CD4-positive, alpha-beta T cell (primary cell): ENCODE measurements at regions not wholly inside any gene's neighbourhood (a gene's known extent, or its start where the extent isn't known, plus 50 kb on each side); places are given as distances from the start of the nearest gene placed in this dataset.

Experiments
- ATAC-seq: fragments of 200-7000 bp; cut with Tn5 transposase; one replicate; pipeline ENCODE4 v1.10.0; 2022; ENCODE audit warnings: mild to moderate bottlenecking; ENCODE audit not compliant: poor library complexity
- CTCF ChIA-PET: fragments of 350-600 bp; sonication (Branson Sonifier 250); formaldehyde crosslinking; loops from one replicate; lab custom pipeline; 2021; ENCODE audit warnings: antibody characterized with exemption, inconsistent platforms; lab: Charles Lee
- POLR2A ChIA-PET: fragments of 350-600 bp; sonication (Branson Sonifier 250); formaldehyde crosslinking; loops from one replicate; lab custom pipeline; 2021; ENCODE audit warnings: antibody characterized with exemption, inconsistent platforms; lab: Charles Lee
- DNase-seq, 14 experiments: peaks; one replicate each; pipeline ENCODE4 v3.0.0-alpha.2; 2013 to 2020; ENCODE audit warnings: mixed read lengths in 2 of 14
- H3K27ac ChIP-seq, 2 donors: one replicate each; pipeline versions ENCODE4 v1.5.1 to v1.7.0; 2013; ENCODE audit warnings: low read length in 2 of 2, low read depth in 1 of 2, mild to moderate bottlenecking in 1 of 2
- H3K27me3 ChIP-seq, 2 experiments: 1 replicate in 1 of 2; 2 replicates in 1 of 2; pipeline versions ENCODE4 v1.6.1 to v1.7.0; 2013; ENCODE audit warnings: low read length in 2 of 2, control low read depth in 1 of 2, mild to moderate bottlenecking in 1 of 2, moderate library complexity in 1 of 2; ENCODE audit not compliant: insufficient read depth in 2 of 2, control insufficient read depth in 1 of 2
- H3K36me3 ChIP-seq: one replicate; pipeline ENCODE4 v1.6.1; 2013; ENCODE audit warnings: low read length, control low read depth; ENCODE audit not compliant: insufficient read depth
- H3K4me1 ChIP-seq: one replicate; pipeline ENCODE4 v1.6.1; 2013; ENCODE audit warnings: low read length, control low read depth; ENCODE audit not compliant: insufficient read depth
- H3K4me3 ChIP-seq: one replicate; pipeline ENCODE4 v1.5.1; 2013; ENCODE audit warnings: mild to moderate bottlenecking, low read length, moderate library complexity
- H3K9me3 ChIP-seq, 2 experiments: 1 replicate in 1 of 2; 2 replicates in 1 of 2; pipeline versions ENCODE4 v1.6.1 to v1.7.0; 2013; ENCODE audit warnings: low read length in 2 of 2, mild to moderate bottlenecking in 2 of 2, control low read depth in 1 of 2, moderate library complexity in 1 of 2; ENCODE audit not compliant: control insufficient read depth in 1 of 2, insufficient read depth in 1 of 2
- H3K27ac Mint-ChIP-seq: one replicate; pipeline ENCODE4 v1.8.0; 2020; ENCODE audit warnings: mixed read lengths
- H3K27me3 Mint-ChIP-seq: one replicate; pipeline ENCODE4 v1.8.0; 2021; ENCODE audit warnings: mixed read lengths
- H3K36me3 Mint-ChIP-seq: one replicate; pipeline ENCODE4 v1.8.0; 2021; ENCODE audit warnings: low read depth, mixed read lengths
- H3K4me1 Mint-ChIP-seq: one replicate; pipeline ENCODE4 v1.8.0; 2021; ENCODE audit warnings: low read depth, mixed read lengths
- H3K4me3 Mint-ChIP-seq: one replicate; pipeline ENCODE4 v1.8.0; 2020; ENCODE audit warnings: mild to moderate bottlenecking, mixed read lengths
- H3K9me3 Mint-ChIP-seq: one replicate; pipeline ENCODE4 v1.8.0; 2020; ENCODE audit warnings: mixed read lengths
- intact Hi-C, 2 experiments: fragments of 100-400 bp; cut with DNase I in 1 of 2; cut with micrococcal nuclease in 1 of 2; formaldehyde crosslinking; loops; one replicate each; pipeline versions ENCODE4 v1.15.1 to v1.9.0; 2023 to 2025; cut with DNase I, micrococcal nuclease
- TF ChIP-seq, protein P1 (sequence below): fragments of 200-600 bp; IDR thresholded peaks from one replicate; pipeline ENCODE4 v1.8.0; 2022; ENCODE audit warnings: antibody characterized with exemption, mild to moderate bottlenecking

DNA sequence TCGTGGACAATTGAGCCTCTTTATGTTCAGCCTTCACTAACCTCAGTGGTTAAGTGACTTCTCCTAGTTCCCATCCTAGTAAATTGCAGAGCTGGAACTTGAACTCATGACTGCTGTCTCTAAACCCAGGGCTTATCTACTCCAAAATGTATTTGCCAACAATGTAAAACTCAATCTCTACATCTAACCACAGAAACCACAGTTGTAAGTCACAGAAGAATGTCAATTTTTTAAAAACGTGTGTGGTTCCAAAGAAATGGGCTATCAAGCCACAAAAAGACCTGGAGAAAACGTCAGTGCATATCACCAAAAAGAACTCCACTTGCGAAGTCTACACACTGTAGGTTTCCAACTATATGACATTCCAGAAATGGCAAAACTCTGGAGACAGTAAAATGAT is 172.6 kb upstream of the HMCN1 start:
- Histone ChIP-seq H3K27ac (no peak overlapping the region), H3K4me3 (no peak overlapping the region), H3K36me3 (no peaks in the 10 kb centered on the region), H3K27me3 (no peaks in the 10 kb centered on the region), H3K9me3 (no peaks in the 10 kb centered on the region), H3K4me1 (peaks cover 42% of the 10 kb centered on the region)
- Mint-ChIP-seq H3K27ac (peak overlapping the region; percentile 63), H3K36me3 (no peaks in the 10 kb centered on the region), H3K9me3 (no peaks in the 10 kb centered on the region), H3K27me3 (no peaks in the 10 kb centered on the region), H3K4me3 (peak overlapping the region; percentile 16), H3K4me1 (peaks cover 71% of the 10 kb centered on the region)
- peak in 3 of 14 experiments; percentile 51 to 76 (median 67) for DNase-seq
- ChIA-PET CTCF (interaction anchor here (2.4 kb wide), 1 partner anchor 108 kb away, joined by 8 read pairs; no protein-coding TSS in a partner anchor), POLR2A (interaction anchor here (1.1 to 3.0 kb wide), 4 partner anchors 8 to 244 kb away, joined by 3 to 16 read pairs (median 8); partner anchors contain the start of gene IVNS1ABP)
- ATAC-seq: peak; percentile 49
- TF ChIP-seq, protein P1, sequence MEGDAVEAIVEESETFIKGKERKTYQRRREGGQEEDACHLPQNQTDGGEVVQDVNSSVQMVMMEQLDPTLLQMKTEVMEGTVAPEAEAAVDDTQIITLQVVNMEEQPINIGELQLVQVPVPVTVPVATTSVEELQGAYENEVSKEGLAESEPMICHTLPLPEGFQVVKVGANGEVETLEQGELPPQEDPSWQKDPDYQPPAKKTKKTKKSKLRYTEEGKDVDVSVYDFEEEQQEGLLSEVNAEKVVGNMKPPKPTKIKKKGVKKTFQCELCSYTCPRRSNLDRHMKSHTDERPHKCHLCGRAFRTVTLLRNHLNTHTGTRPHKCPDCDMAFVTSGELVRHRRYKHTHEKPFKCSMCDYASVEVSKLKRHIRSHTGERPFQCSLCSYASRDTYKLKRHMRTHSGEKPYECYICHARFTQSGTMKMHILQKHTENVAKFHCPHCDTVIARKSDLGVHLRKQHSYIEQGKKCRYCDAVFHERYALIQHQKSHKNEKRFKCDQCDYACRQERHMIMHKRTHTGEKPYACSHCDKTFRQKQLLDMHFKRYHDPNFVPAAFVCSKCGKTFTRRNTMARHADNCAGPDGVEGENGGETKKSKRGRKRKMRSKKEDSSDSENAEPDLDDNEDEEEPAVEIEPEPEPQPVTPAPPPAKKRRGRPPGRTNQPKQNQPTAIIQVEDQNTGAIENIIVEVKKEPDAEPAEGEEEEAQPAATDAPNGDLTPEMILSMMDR: no peak
- intact Hi-C loops: loop anchor here (5.0 to 10.0 kb wide), 3 partner anchors 244 to 807 kb away; partner anchors contain the start of genes SWT1 (in 2 of the 2), TRMT1L (in 2 of the 2), EDEM3 (in 1 of the 2) and IVNS1ABP (in 1 of the 2)

- TF ChIP-seq, protein P1: no peak
- DNase-seq: peak in 3 of 14 experiments; percentile 19 to 27 (median 25)
- Histone ChIP-seq H3K4me1 (peaks cover 39% of the 10 kb centered on the region), H3K4me3 (no peak overlapping the region), H3K9me3 (no peaks in the 10 kb centered on the region), H3K27ac (peak overlapping the region in 1 of 2 donors; percentile 20), H3K36me3 (no peaks in the 10 kb centered on the region), H3K27me3 (no peaks in the 10 kb centered on the region)
- Mint-ChIP-seq H3K36me3 (no peaks in the 10 kb centered on the region), H3K4me3 (peak overlapping the region; percentile 63), H3K27ac (peak overlapping the region; percentile 63), H3K4me1 (peaks cover 63% of the 10 kb centered on the region), H3K27me3 (no peaks in the 10 kb centered on the region), H3K9me3 (no peaks in the 10 kb centered on the region)
- CTCF ChIA-PET: interaction anchor here (1.1 to 2.4 kb wide), 6 partner anchors 9 to 280 kb away, joined by 3 to 8 read pairs (median 4); no protein-coding TSS in a partner anchor
- intact Hi-C loops: loop anchor here (5.0 to 10.0 kb wide), 3 partner anchors 243 to 806 kb away; partner anchors contain the start of genes SWT1 (in 2 of the 2), TRMT1L (in 2 of the 2), EDEM3 (in 1 of the 2) and IVNS1ABP (in 1 of the 2)
- ATAC-seq: no peak
- POLR2A ChIA-PET: interaction anchor here (1.7 to 3.0 kb wide), 3 partner anchors 9 to 113 kb away, joined by 3 to 16 read pairs (median 11); no protein-coding TSS in a partner anchor
These were observed 173.4 kb upstream of the HMCN1 start for GRCh38 chr1:185560760-185561159.

GRCh38 chr1:185559684-185560331 is 174.4 kb upstream of the HMCN1 start:
- H3K9me3 Mint-ChIP-seq: no peaks in the 10 kb centered on the region
- H3K27me3 ChIP-seq: no peaks in the 10 kb centered on the region
- peak in 10 of 14 experiments; percentile 17 to 84 (median 41) for DNase-seq
- H3K9me3 ChIP-seq: no peaks in the 10 kb centered on the region
- no peaks in the 10 kb centered on the region for H3K36me3 Mint-ChIP-seq
- POLR2A ChIA-PET: interaction anchor here (0.6 to 3.0 kb wide), 8 partner anchors 10 to 321 kb away, joined by 3 to 16 read pairs (median 4); partner anchors contain the start of gene IVNS1ABP
- peak overlapping the region; percentile 63 for H3K4me3 Mint-ChIP-seq
- no peak overlapping the region for H3K4me3 ChIP-seq
- ATAC-seq: peak; percentile 69
- peak overlapping the region; percentile 63 for H3K27ac Mint-ChIP-seq
- H3K27ac ChIP-seq: peak overlapping the region in 1 of 2 donors; percentile 12
- CTCF ChIA-PET: interaction anchor here (0.6 to 2.4 kb wide), 10 partner anchors 9 to 279 kb away, joined by 3 to 8 read pairs (median 4); no protein-coding TSS in a partner anchor
- peaks cover 33% of the 10 kb centered on the region for H3K4me1 ChIP-seq
- no peaks in the 10 kb centered on the region for H3K36me3 ChIP-seq
- peaks cover 54% of the 10 kb centered on the region for H3K4me1 Mint-ChIP-seq
- H3K27me3 Mint-ChIP-seq: no peaks in the 10 kb centered on the region
- intact Hi-C loops: loop anchor here (2.0 to 10.0 kb wide), 5 partner anchors 15 to 805 kb away; partner anchors contain the start of genes SWT1 (in 2 of the 2), TRMT1L (in 2 of the 2), EDEM3 (in 1 of the 2) and IVNS1ABP (in 1 of the 2)
- TF ChIP-seq, protein P1: no peak
